NCI-H1930 (cell line): ENCODE measurements at regions not wholly inside any gene's neighbourhood (a gene's known extent, or its start where the extent isn't known, plus 50 kb on each side); places are given as distances from the start of the nearest gene placed in this dataset.
"Not testable (repeated sequence)": the region's sequence is repeated elsewhere in the genome, so short reads cannot be mapped to it uniquely, and the experiment has no call there.

Source experiments
- DNase-seq, 2 experiments: peaks; one replicate each; lab custom pipeline; 2025; lab: John Stamatoyannopoulos, UW

- DNase-seq = no peak
These were observed 375.6 kb upstream of the CCDC54 start for GRCh38 chr3:107001635-107002034.

- not testable (repeated sequence) for DNase-seq
These were observed 371.9 kb upstream of the CCDC54 start for GRCh38 chr3:107005352-107005751.

GRCh38 chr3:107008213-107008612 is 369.0 kb upstream of the CCDC54 start:
- DNase-seq = no peak

GRCh38 chr3:107013641-107014040 is 363.6 kb upstream of the CCDC54 start:
- no peak for DNase-seq

- DNase-seq = no peak
These were observed 352.6 kb upstream of the CCDC54 start for GRCh38 chr3:107024551-107025026.

- no peak for DNase-seq
These were observed 351.3 kb upstream of the CCDC54 start for GRCh38 chr3:107025961-107026360.

GRCh38 chr3:107028086-107028485 is 349.2 kb upstream of the CCDC54 start:
- DNase-seq = no peak

- DNase-seq = no peak
These were observed 348.6 kb upstream of the CCDC54 start for GRCh38 chr3:107028626-107029025.

- no peak for DNase-seq
These were observed 345.1 kb upstream of the CCDC54 start for GRCh38 chr3:107032111-107032510.

GRCh38 chr3:107034142-107034541 is 343.1 kb upstream of the CCDC54 start:
- no peak for DNase-seq

GRCh38 chr3:107035176-107035575 is 342.1 kb upstream of the CCDC54 start:
- no peak for DNase-seq

GRCh38 chr3:107044677-107045076 is 332.6 kb upstream of the CCDC54 start:
- DNase-seq = no peak

- DNase-seq = no peak
These were observed 331.4 kb upstream of the CCDC54 start for GRCh38 chr3:107045791-107046190.

- no peak for DNase-seq
These were observed 321.9 kb upstream of the CCDC54 start for GRCh38 chr3:107055181-107055942.

- DNase-seq = no peak
These were observed 315.8 kb upstream of the CCDC54 start for GRCh38 chr3:107061466-107061865.

- DNase-seq = no peak
These were observed 314.9 kb upstream of the CCDC54 start for GRCh38 chr3:107062310-107062709.

- no peak for DNase-seq
These were observed 314.5 kb upstream of the CCDC54 start for GRCh38 chr3:107062787-107063186.

GRCh38 chr3:107063351-107063750 is 313.9 kb upstream of the CCDC54 start:
- peak in 1 of 2 experiments; percentile 1 for DNase-seq

GRCh38 chr3:107064405-107065060 is 312.7 kb upstream of the CCDC54 start:
- DNase-seq = peak; percentile 28 to 61

GRCh38 chr3:107065094-107065861 is 312.0 kb upstream of the CCDC54 start:
- no peak for DNase-seq

GRCh38 chr3:107067421-107067820 is 309.8 kb upstream of the CCDC54 start:
- DNase-seq = no peak

- DNase-seq = no peak
These were observed 308.3 kb upstream of the CCDC54 start for GRCh38 chr3:107068980-107069379.

- DNase-seq = no peak
These were observed 300.3 kb upstream of the CCDC54 start for GRCh38 chr3:107076946-107077345.
